ACHN (cell line): ENCODE measurements at regions not wholly inside any gene's neighbourhood (a gene's known extent, or its start where the extent isn't known, plus 50 kb on each side); places are given as distances from the start of the nearest gene placed in this dataset.
"Not testable (repeated sequence)": the region's sequence is repeated elsewhere in the genome, so short reads cannot be mapped to it uniquely, and the experiment has no call there.

Experiments
- DNase-seq: peaks from one replicate; pipeline ENCODE4 v3.0.0-alpha.2; 2015
- in situ Hi-C: cut with HindIII; loops from 2 replicates; pipeline ENCODE4 v1.10.0; 2017; ENCODE audit warnings: low sequenced_read_pairs, low pct_ligation_motif_present, low pct_unique_long_range_greater_than_20kb

- in situ Hi-C loops: no loop called here
- no peak for DNase-seq
Measured at GRCh38 chr12:92259696-92260251, 114.1 kb upstream of the BTG1 start.

- in situ Hi-C loops: no loop called here
- DNase-seq: no peak
Measured at GRCh38 chr12:92259291-92259690, 113.6 kb upstream of the BTG1 start.

GRCh38 chr12:92257261-92257660 lies 111.6 kb upstream of the BTG1 start:
- no peak for DNase-seq
- in situ Hi-C loops: no loop called here

- DNase-seq: no peak
- in situ Hi-C loops: no loop called here
Measured at GRCh38 chr12:92255741-92256140, 110.1 kb upstream of the BTG1 start.

- in situ Hi-C loops: no loop called here
- no peak for DNase-seq
Measured at GRCh38 chr12:92253301-92253700, 107.7 kb upstream of the BTG1 start.

- in situ Hi-C loops: no loop called here
- DNase-seq: no peak
Measured at GRCh38 chr12:92248977-92249376, 103.3 kb upstream of the BTG1 start.

GRCh38 chr12:92244036-92244435 lies 98.4 kb upstream of the BTG1 start:
- DNase-seq: no peak
- in situ Hi-C loops: no loop called here

GRCh38 chr12:92242907-92243306 lies 97.3 kb upstream of the BTG1 start:
- in situ Hi-C loops: no loop called here
- no peak for DNase-seq

- no peak for DNase-seq
- in situ Hi-C loops: no loop called here
Measured at GRCh38 chr12:92237762-92238523, 92.3 kb upstream of the BTG1 start.

- DNase-seq: no peak
- in situ Hi-C loops: no loop called here
Measured at GRCh38 chr12:92237262-92237661, 91.6 kb upstream of the BTG1 start.

GRCh38 chr12:92235703-92236472 lies 90.2 kb upstream of the BTG1 start:
- in situ Hi-C loops: no loop called here
- DNase-seq: no peak

- no peak for DNase-seq
- in situ Hi-C loops: no loop called here
Measured at GRCh38 chr12:92234533-92234932, 88.9 kb upstream of the BTG1 start.

- no peak for DNase-seq
- in situ Hi-C loops: no loop called here
Measured at GRCh38 chr12:92233346-92234015, 87.8 kb upstream of the BTG1 start.

- in situ Hi-C loops: not testable (repeated sequence)
Measured at GRCh38 chr12:92232371-92232932, 86.8 kb upstream of the BTG1 start.

GRCh38 chr12:92231945-92232344 lies 86.3 kb upstream of the BTG1 start:
- DNase-seq: not testable (repeated sequence)

More at GRCh38 chr12:92232371-92232932, 86.8 kb upstream of the BTG1 start:
- not testable (repeated sequence) for DNase-seq

GRCh38 chr12:92231532-92231931 lies 85.9 kb upstream of the BTG1 start:
- in situ Hi-C loops, DNase-seq: not testable (repeated sequence)

More at GRCh38 chr12:92231945-92232344, 86.3 kb upstream of the BTG1 start:
- in situ Hi-C loops: not testable (repeated sequence)

- DNase-seq: no peak
- in situ Hi-C loops: no loop called here
Measured at GRCh38 chr12:92229381-92229780, 83.7 kb upstream of the BTG1 start.

GRCh38 chr12:92226961-92227360 lies 81.3 kb upstream of the BTG1 start:
- no peak for DNase-seq
- in situ Hi-C loops: no loop called here
